Suprapubic skin (tissue), 4 donors: ENCODE measurements at regions not wholly inside any gene's neighbourhood (a gene's known extent, or its start where the extent isn't known, plus 50 kb on each side); places are given as distances from the start of the nearest gene placed in this dataset.

Experiments
- DNase-seq, 2 donors: peaks; one replicate each; pipeline ENCODE4 v3.0.0-alpha.2; 2019; ENCODE audit warnings: low spot score in 2 of 2
- H3K27ac ChIP-seq: fragments of 200-600 bp; sonication (generic); one replicate; pipeline ENCODE4 v1.5.1; 2019
- H3K27me3 ChIP-seq: fragments of 200-600 bp; sonication (generic); one replicate; pipeline ENCODE4 v1.5.1; 2019
- H3K36me3 ChIP-seq: fragments of 200-600 bp; sonication (generic); one replicate; pipeline ENCODE4 v1.5.1; 2019
- H3K4me1 ChIP-seq: fragments of 200-600 bp; sonication (generic); one replicate; pipeline ENCODE4 v1.5.1; 2019
- H3K4me3 ChIP-seq: fragments of 200-600 bp; sonication (generic); one replicate; pipeline ENCODE4 v1.5.1; 2019; ENCODE audit warnings: mild to moderate bottlenecking
- H3K9me3 ChIP-seq: fragments of 200-600 bp; sonication (generic); one replicate; pipeline ENCODE4 v1.5.1; 2019
- CTCF ChIP-seq, 2 donors: fragments of 200-600 bp in 1 of 2; fragments of 450-650 bp in 1 of 2; sonication (generic) in 1 of 2; IDR thresholded peaks; one replicate each; pipeline ENCODE4 v1.5.1; 2016 to 2019; ENCODE audit warnings: antibody characterized with exemption in 2 of 2, mild to moderate bottlenecking in 1 of 2, moderate library complexity in 1 of 2
- EP300 ChIP-seq: sonication (generic); formaldehyde crosslinking; IDR thresholded peaks from one replicate; pipeline ENCODE4 v1.6.1; 2017; ENCODE audit warnings: antibody characterized with exemption
- POLR2A ChIP-seq, 2 donors: fragments of 450-650 bp; IDR thresholded peaks; one replicate each; pipeline ENCODE4 v1.6.1; 2017; ENCODE audit warnings: antibody characterized with exemption in 2 of 2, mild to moderate bottlenecking in 2 of 2, moderate library complexity in 2 of 2
- POLR2AphosphoS5 ChIP-seq, 3 donors: sonication (generic); formaldehyde crosslinking; IDR thresholded peaks; one replicate each; pipeline ENCODE4 v1.6.1; 2017; ENCODE audit warnings: antibody characterized with exemption in 3 of 3
- WGBS: methylation state at CpG from one replicate; pipeline ENCODE4 v1.1.5; 2018; 5-methylcytosine and 5-hydroxymethylcytosine counted together

DNA sequence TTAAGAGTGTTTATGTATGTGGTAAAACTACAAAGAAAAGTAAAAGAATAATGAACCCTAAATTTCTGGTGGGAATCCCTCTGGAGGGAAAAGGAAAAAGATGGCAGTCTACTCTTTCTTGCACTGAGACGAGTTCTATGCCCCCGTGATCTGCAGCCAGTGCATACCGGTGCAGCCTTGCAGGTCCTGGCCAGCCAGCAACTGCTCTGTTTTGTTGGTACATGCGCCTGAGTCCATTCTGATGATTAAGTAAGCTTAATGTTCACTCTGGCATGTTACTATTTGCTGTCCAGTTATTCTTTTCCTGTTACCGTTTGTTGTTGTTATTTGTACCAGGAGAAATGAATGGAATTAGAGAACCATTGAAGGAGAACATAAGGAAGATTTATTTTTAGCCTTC lies 95.1 kb upstream of the TMC3 start:
- TF ChIP-seq POLR2A (IDR thresholded peaks at IDR 0.05) (no peak), CTCF (IDR thresholded peaks at IDR 0.05) (no peak), EP300 (no peak), POLR2AphosphoS5 (IDR thresholded peaks at IDR 0.05) (no peak)
- Histone ChIP-seq H3K27me3 (peaks cover 10% of the 10 kb centered on the region), H3K9me3 (no peaks in the 10 kb centered on the region), H3K27ac (no peak overlapping the region), H3K4me1 (no peaks in the 10 kb centered on the region), H3K36me3 (no peaks in the 10 kb centered on the region), H3K4me3 (no peak overlapping the region)
- no peak for DNase-seq
- WGBS = 39% methylated on average over 5 of the region's 5 CpGs

- DNase-seq = no peak
Measured at GRCh38 chr15:81466741-81467140, 92.7 kb upstream of the TMC3 start.

GRCh38 chr15:81454024-81454423 lies 80.0 kb upstream of the TMC3 start:
- TF ChIP-seq POLR2AphosphoS5 (IDR thresholded peaks at IDR 0.05) (no peak), CTCF (IDR thresholded peaks at IDR 0.05) (no peak), EP300 (no peak), POLR2A (IDR thresholded peaks at IDR 0.05) (no peak)
- no peaks in the 10 kb centered on the region for H3K9me3 ChIP-seq
- no peak overlapping the region for H3K27ac ChIP-seq
- H3K27me3 ChIP-seq = no peaks in the 10 kb centered on the region
- no peak overlapping the region for H3K4me3 ChIP-seq
- H3K4me1 ChIP-seq = no peaks in the 10 kb centered on the region
- no peaks in the 10 kb centered on the region for H3K36me3 ChIP-seq
- no peak for DNase-seq
- 68% methylated on average over 1 of the region's 1 CpG for WGBS

More at GRCh38 chr15:81466741-81467140, 92.7 kb upstream of the TMC3 start:
- H3K27me3 ChIP-seq = peaks cover 6% of the 10 kb centered on the region
- WGBS = 92% methylated on average over 3 of the region's 3 CpGs
- H3K9me3 ChIP-seq = no peaks in the 10 kb centered on the region
- no peaks in the 10 kb centered on the region for H3K4me1 ChIP-seq
- H3K4me3 ChIP-seq = no peak overlapping the region
- TF ChIP-seq CTCF (IDR thresholded peaks at IDR 0.05) (no peak), POLR2AphosphoS5 (IDR thresholded peaks at IDR 0.05) (no peak), POLR2A (IDR thresholded peaks at IDR 0.05) (no peak), EP300 (no peak)
- H3K36me3 ChIP-seq = no peaks in the 10 kb centered on the region
- no peak overlapping the region for H3K27ac ChIP-seq

DNA sequence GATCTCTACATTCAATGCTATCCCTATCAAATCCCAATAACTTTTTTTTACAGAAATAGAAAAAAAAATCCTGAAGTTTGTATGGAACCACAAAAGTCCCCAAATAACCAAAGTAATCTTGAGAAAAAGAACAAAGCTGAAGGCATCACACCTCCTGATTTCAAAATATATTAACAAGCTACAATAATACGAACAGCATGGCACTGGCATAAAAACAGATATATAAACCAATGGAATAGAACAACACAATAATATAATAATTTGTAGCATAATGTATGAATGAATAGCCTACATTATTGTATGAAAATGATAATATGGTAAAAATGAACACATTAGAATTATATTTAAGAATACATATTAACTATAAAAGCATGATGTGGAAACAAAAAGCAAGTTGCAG lies 76.7 kb upstream of the TMC3 start:
- H3K4me3 ChIP-seq = no peak overlapping the region
- TF ChIP-seq CTCF (IDR thresholded peaks at IDR 0.05) (no peak), POLR2A (IDR thresholded peaks at IDR 0.05) (no peak), EP300 (no peak), POLR2AphosphoS5 (IDR thresholded peaks at IDR 0.05) (no peak)
- H3K27ac ChIP-seq = no peak overlapping the region
- H3K9me3 ChIP-seq = peaks cover 5% of the 10 kb centered on the region
- H3K27me3 ChIP-seq = no peaks in the 10 kb centered on the region
- 94% methylated on average over 1 of the region's 1 CpG for WGBS
- no peak for DNase-seq
- no peaks in the 10 kb centered on the region for H3K4me1 ChIP-seq
- no peaks in the 10 kb centered on the region for H3K36me3 ChIP-seq

DNA sequence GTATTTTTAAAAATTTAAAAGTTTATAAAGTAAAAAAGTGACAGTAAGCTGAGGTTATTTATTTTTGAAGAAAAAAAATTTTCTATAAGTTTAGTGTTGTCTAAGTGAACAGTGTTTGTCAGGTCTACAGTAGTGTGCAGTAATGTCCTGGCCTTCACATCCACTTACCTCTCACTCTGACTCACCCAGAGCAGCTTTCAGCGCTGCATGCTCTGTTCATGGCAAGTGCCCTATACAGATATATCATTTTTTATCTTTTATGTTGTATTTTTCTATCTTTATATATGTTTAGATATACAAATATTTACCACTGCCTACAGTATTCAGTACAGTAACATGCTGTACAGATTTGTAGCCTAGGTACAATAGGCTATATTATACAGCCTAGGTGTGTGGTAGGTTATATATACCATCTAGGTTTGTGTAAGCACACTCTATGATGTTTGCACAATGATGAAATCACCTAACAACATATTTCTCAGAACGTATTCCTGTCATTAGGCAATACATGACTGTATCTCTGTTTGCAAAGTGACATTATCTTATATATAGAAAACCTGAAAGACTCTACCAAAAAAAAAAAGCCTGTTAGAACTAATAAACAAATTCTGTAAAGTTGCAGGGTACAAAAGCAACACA lies 75.9 kb upstream of the TMC3 start:
- no peak for TF ChIP-seq POLR2AphosphoS5 (IDR thresholded peaks at IDR 0.05)
- TF ChIP-seq EP300 = no peak
- no peak for TF ChIP-seq POLR2A (IDR thresholded peaks at IDR 0.05)
- TF ChIP-seq CTCF (IDR thresholded peaks at IDR 0.05) = no peak
- H3K27me3 ChIP-seq = no peaks in the 10 kb centered on the region
- WGBS = 63% methylated on average over 2 of the region's 2 CpGs

More for the DNA sequence above, 75.9 kb upstream of the TMC3 start:
- H3K27ac ChIP-seq = no peak overlapping the region
- DNase-seq = no peak
- no peak overlapping the region for H3K4me3 ChIP-seq
- no peaks in the 10 kb centered on the region for H3K4me1 ChIP-seq
- peaks cover 9% of the 10 kb centered on the region for H3K9me3 ChIP-seq
- H3K36me3 ChIP-seq = no peaks in the 10 kb centered on the region
